NB4 (cell line): ENCODE measurements at regions not wholly inside any gene's neighbourhood (a gene's known extent, or its start where the extent isn't known, plus 50 kb on each side); places are given as distances from the start of the nearest gene placed in this dataset.

Experiments
- MYC ChIP-seq: IDR thresholded peaks from 2 replicates; pipeline ENCODE4 v1.6.1; 2011; ENCODE audit warnings: low read depth, low read length
- POLR2A ChIP-seq: IDR thresholded peaks from 2 replicates; pipeline ENCODE4 v1.6.1; 2011; ENCODE audit warnings: mild to moderate bottlenecking; ENCODE audit not compliant: insufficient read length; ENCODE audit errors: extremely low read depth
- TF ChIP-seq, protein P1 (sequence below): IDR thresholded peaks from one replicate; pipeline ENCODE4 v1.5.1; 2012; ENCODE audit warnings: low read depth, low read length
- TF ChIP-seq, protein P2 (sequence below): IDR thresholded peaks from 2 replicates; pipeline ENCODE4 v1.6.1; 2011; ENCODE audit warnings: low read depth, low read length

- TF ChIP-seq, protein P1, sequence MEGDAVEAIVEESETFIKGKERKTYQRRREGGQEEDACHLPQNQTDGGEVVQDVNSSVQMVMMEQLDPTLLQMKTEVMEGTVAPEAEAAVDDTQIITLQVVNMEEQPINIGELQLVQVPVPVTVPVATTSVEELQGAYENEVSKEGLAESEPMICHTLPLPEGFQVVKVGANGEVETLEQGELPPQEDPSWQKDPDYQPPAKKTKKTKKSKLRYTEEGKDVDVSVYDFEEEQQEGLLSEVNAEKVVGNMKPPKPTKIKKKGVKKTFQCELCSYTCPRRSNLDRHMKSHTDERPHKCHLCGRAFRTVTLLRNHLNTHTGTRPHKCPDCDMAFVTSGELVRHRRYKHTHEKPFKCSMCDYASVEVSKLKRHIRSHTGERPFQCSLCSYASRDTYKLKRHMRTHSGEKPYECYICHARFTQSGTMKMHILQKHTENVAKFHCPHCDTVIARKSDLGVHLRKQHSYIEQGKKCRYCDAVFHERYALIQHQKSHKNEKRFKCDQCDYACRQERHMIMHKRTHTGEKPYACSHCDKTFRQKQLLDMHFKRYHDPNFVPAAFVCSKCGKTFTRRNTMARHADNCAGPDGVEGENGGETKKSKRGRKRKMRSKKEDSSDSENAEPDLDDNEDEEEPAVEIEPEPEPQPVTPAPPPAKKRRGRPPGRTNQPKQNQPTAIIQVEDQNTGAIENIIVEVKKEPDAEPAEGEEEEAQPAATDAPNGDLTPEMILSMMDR, result no peak
- TF ChIP-seq POLR2A (no peak), MYC (no peak)
- TF ChIP-seq, protein P2, sequence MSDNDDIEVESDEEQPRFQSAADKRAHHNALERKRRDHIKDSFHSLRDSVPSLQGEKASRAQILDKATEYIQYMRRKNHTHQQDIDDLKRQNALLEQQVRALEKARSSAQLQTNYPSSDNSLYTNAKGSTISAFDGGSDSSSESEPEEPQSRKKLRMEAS, result no peak
Observed at GRCh38 chr5:17743580-17744435, 109.5 kb downstream of the TAF11L14 start.
